Upper lobe of left lung (tissue), 6 donors: ENCODE measurements at regions not wholly inside any gene's neighbourhood (a gene's known extent, or its start where the extent isn't known, plus 50 kb on each side); places are given as distances from the start of the nearest gene placed in this dataset.

Experiments
- ATAC-seq, 2 donors: fragments of 200-7000 bp; cut with Tn5 transposase; one replicate each; pipeline ENCODE4 v1.9.1; 2022; ENCODE audit warnings: mild to moderate bottlenecking in 2 of 2, moderate library complexity in 2 of 2; ENCODE audit not compliant: low FRiP score in 2 of 2
- DNase-seq, 2 donors: peaks; one replicate each; pipeline ENCODE4 v3.0.0-alpha.2; 2019 to 2020
- H3K27ac ChIP-seq, 4 donors: fragments of 200-600 bp; sonication (generic); one replicate each; pipeline ENCODE4 v1.5.1; 2016 to 2019
- H3K27me3 ChIP-seq, 4 donors: fragments of 200-600 bp; sonication (generic); one replicate each; pipeline ENCODE4 v1.5.1; 2017 to 2019
- H3K36me3 ChIP-seq, 4 donors: fragments of 200-600 bp; sonication (generic); one replicate each; pipeline ENCODE4 v1.5.1; 2016 to 2019
- H3K4me1 ChIP-seq, 4 donors: fragments of 200-600 bp; sonication (generic); one replicate each; pipeline ENCODE4 v1.5.1; 2018 to 2019
- H3K4me3 ChIP-seq, 4 donors: fragments of 200-600 bp; sonication (generic); one replicate each; pipeline ENCODE4 v1.5.1; 2017 to 2019; ENCODE audit warnings: mild to moderate bottlenecking in 2 of 4, moderate library complexity in 1 of 4
- H3K9me3 ChIP-seq, 4 donors: fragments of 200-600 bp; sonication (generic); one replicate each; pipeline ENCODE4 v1.5.1; 2018 to 2019
- CTCF ChIP-seq, 6 experiments: fragments of 450-650 bp in 4 of 6; fragments of 200-600 bp in 2 of 6; sonication (generic) in 2 of 6; IDR thresholded peaks; one replicate each; pipeline ENCODE4 v1.5.1; 2016 to 2019; ENCODE audit warnings: antibody characterized with exemption in 6 of 6
- EP300 ChIP-seq, 4 donors: sonication (generic); formaldehyde crosslinking; IDR thresholded peaks; one replicate each; pipeline ENCODE4 v1.5.1; 2017; ENCODE audit warnings: antibody characterized with exemption in 4 of 4, control low read depth in 2 of 4
- POLR2A ChIP-seq, 4 donors: fragments of 450-650 bp; IDR thresholded peaks; one replicate each; pipeline ENCODE4 v1.5.1; 2016 to 2017; ENCODE audit warnings: antibody characterized with exemption in 4 of 4, mild to moderate bottlenecking in 2 of 4
- POLR2AphosphoS5 ChIP-seq, 2 donors: sonication (generic); formaldehyde crosslinking; IDR thresholded peaks; one replicate each; pipeline ENCODE4 v1.5.1; 2017; ENCODE audit warnings: antibody characterized with exemption in 2 of 2
- WGBS, 2 donors: methylation state at CpG; one replicate each; pipeline ENCODE4 v1.1.5; 2017 to 2018; 5-methylcytosine and 5-hydroxymethylcytosine counted together
- donor health status: DM: no; HTN: no; CAD: no; lungs with moderate emphysema.
- donor health status: DM: no; HTN: yes; CAD: no; lungs with severe emphysema.

DNA sequence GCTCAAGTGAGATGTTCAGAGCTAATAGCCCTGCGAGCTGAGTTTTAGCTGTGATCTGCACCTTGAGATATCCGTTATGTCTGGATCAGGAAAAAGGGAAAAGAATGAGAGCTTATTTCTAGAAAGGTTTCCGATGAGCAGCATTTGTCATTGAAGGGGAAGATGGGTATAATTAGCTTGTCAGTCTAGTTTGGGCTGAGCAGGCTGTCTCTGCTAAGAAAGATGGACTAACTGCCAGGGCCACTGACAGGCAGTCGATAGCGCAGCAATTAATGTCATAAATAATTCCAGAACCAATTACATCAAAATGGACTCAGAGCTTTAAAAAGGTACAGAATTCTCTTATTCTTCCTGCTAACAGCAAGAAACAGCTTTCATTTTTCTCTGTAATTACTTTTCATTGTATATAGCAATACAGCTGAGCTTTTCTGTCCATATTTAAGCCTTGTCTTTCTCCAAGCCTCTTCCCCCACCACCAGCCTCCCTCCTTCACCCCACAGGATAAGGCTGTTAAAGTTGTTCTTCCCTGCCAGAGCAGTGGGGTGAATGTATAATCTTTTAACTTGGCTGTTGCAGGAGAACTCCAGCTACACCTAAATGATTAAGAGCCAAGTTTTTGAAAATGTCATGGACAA is 1006.5 kb downstream of the KCNMA1 start:
- Histone ChIP-seq H3K9me3 (no peaks in the 10 kb centered on the region), H3K4me3 (no peak overlapping the region), H3K27me3 (no peaks in the 10 kb centered on the region), H3K36me3 (no peaks in the 10 kb centered on the region), H3K27ac (no peak overlapping the region), H3K4me1 (no peaks in the 10 kb centered on the region)
- 90 to 91% methylated on average over 5 of the region's 5 CpGs for WGBS, 2 donors
- DNase-seq (no peak), ATAC-seq (no peak)
- TF ChIP-seq EP300 (IDR thresholded peaks at IDR 0.05) (no peak), POLR2A (IDR thresholded peaks at IDR 0.05) (no peak), CTCF (IDR thresholded peaks at IDR 0.05) (no peak), POLR2AphosphoS5 (IDR thresholded peaks at IDR 0.05) (no peak)

DNA sequence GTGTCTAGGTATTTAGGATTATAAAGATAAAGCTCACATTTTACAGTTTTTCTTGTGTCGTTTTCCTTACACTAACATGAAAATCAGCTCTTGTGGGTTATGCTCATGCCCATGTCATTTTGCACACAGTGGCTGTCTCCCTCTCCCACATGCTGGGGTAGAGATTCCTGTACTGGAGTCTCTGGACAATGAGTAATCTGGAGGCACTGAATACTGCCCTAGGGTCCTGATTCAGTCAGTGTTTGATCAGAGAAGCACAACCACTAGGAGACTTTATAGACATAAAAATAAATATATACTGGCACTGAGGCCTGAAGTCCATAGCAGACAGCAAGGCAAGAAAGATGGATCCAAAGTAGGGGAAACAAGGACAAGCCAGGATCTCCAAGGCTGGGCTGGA is 1008.8 kb downstream of the KCNMA1 start:
- Histone ChIP-seq H3K36me3 (no peaks in the 10 kb centered on the region), H3K4me1 (no peaks in the 10 kb centered on the region), H3K4me3 (no peak overlapping the region), H3K27me3 (no peaks in the 10 kb centered on the region), H3K9me3 (no peaks in the 10 kb centered on the region), H3K27ac (no peak overlapping the region)
- no peak for ATAC-seq
- WGBS, 2 donors = 63 to 86% methylated on average over 1 of the region's 1 CpG
- DNase-seq = no peak
- TF ChIP-seq POLR2AphosphoS5 (IDR thresholded peaks at IDR 0.05) = no peak
- no peak for TF ChIP-seq EP300 (IDR thresholded peaks at IDR 0.05)
- TF ChIP-seq CTCF (IDR thresholded peaks at IDR 0.05) = no peak
- no peak for TF ChIP-seq POLR2A (IDR thresholded peaks at IDR 0.05)

DNA sequence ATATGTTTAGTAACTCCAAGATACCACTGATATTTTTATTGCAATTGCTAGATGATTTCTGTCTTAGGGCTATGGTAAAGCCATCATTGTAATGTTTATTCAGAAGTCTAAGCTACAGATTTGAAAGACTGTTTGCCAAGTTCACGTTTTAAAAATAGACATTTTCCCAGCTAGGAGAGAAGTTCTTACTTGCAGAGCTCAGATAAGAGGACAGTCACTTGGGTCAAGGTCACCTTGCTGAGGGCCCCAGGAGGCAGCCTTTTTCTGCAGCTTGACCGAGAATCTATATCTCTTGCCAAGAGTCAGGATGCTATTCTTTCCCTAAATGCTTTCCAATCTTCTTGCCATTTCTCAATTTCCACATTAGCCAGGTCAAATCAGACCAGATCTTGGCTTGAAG is 1011.2 kb downstream of the KCNMA1 start:
- 59 to 65% methylated on average over 2 of the region's 2 CpGs for WGBS, 2 donors
- Histone ChIP-seq H3K9me3 (no peaks in the 10 kb centered on the region), H3K27ac (no peak overlapping the region), H3K27me3 (no peaks in the 10 kb centered on the region), H3K36me3 (no peaks in the 10 kb centered on the region), H3K4me3 (no peak overlapping the region), H3K4me1 (no peaks in the 10 kb centered on the region)
- TF ChIP-seq CTCF (IDR thresholded peaks at IDR 0.05) (no peak), EP300 (IDR thresholded peaks at IDR 0.05) (no peak), POLR2A (IDR thresholded peaks at IDR 0.05) (no peak), POLR2AphosphoS5 (IDR thresholded peaks at IDR 0.05) (no peak)
- DNase-seq = no peak
- ATAC-seq = no peak

GRCh38 chr10:76624470-76624869 is 1013.1 kb downstream of the KCNMA1 start:
- no peaks in the 10 kb centered on the region for H3K4me1 ChIP-seq
- no peaks in the 10 kb centered on the region for H3K9me3 ChIP-seq
- no peaks in the 10 kb centered on the region for H3K27me3 ChIP-seq
- 85 to 86% methylated on average over 6 of the region's 6 CpGs for whole genome bisulfite sequencing, 2 donors
- H3K36me3 ChIP-seq = no peaks in the 10 kb centered on the region
- H3K4me3 ChIP-seq = no peak overlapping the region
- no peak overlapping the region for H3K27ac ChIP-seq
- DNase-seq (no peak), ATAC-seq (no peak)
- no peak for TF ChIP-seq EP300 (IDR thresholded peaks at IDR 0.05)
- TF ChIP-seq CTCF (IDR thresholded peaks at IDR 0.05) = no peak
- no peak for TF ChIP-seq POLR2A (IDR thresholded peaks at IDR 0.05)
- no peak for TF ChIP-seq POLR2AphosphoS5 (IDR thresholded peaks at IDR 0.05)

GRCh38 chr10:76621886-76622620 is 1015.6 kb downstream of the KCNMA1 start:
- Histone ChIP-seq H3K27ac (no peak overlapping the region), H3K9me3 (no peaks in the 10 kb centered on the region)

More at GRCh38 chr10:76621886-76622620, 1015.6 kb downstream of the KCNMA1 start:
- TF ChIP-seq POLR2A (IDR thresholded peaks at IDR 0.05) (no peak), EP300 (IDR thresholded peaks at IDR 0.05) (no peak), POLR2AphosphoS5 (IDR thresholded peaks at IDR 0.05) (no peak), CTCF (IDR thresholded peaks at IDR 0.05) (no peak)
- WGBS, 2 donors = 33 to 57% methylated on average over 2 of the region's 2 CpGs
- ATAC-seq = no peak
- DNase-seq = no peak
- no peaks in the 10 kb centered on the region for H3K27me3 ChIP-seq
- no peaks in the 10 kb centered on the region for H3K36me3 ChIP-seq
- no peak overlapping the region for H3K4me3 ChIP-seq
- no peaks in the 10 kb centered on the region for H3K4me1 ChIP-seq
